ENCODE measurements at regions not wholly inside any gene's neighbourhood (a gene's known extent, or its start where the extent isn't known, plus 50 kb on each side); places are given as distances from the start of the nearest gene placed in this dataset.

DNA sequence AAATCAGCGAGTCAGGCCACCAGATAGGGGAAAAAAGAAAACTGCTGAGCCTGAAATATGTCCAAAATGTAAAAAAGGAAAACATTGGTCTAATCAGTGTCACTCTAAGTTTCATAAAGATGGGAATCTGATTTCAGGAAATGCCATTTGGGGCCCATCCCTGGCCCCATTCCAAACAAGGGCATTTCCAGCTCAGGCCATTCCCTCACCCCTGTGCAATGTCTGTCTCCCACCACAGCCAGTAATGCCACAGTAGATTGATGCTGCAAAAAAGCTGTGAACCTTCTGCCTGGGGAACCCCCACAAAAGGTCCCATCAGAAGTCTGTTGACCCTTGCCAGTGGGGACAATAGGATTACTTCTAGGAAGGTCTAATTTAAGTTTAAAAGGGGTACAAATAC lies 199.6 kb downstream of the YTHDC2 start:
- TF ChIP-seq, protein P1, sequence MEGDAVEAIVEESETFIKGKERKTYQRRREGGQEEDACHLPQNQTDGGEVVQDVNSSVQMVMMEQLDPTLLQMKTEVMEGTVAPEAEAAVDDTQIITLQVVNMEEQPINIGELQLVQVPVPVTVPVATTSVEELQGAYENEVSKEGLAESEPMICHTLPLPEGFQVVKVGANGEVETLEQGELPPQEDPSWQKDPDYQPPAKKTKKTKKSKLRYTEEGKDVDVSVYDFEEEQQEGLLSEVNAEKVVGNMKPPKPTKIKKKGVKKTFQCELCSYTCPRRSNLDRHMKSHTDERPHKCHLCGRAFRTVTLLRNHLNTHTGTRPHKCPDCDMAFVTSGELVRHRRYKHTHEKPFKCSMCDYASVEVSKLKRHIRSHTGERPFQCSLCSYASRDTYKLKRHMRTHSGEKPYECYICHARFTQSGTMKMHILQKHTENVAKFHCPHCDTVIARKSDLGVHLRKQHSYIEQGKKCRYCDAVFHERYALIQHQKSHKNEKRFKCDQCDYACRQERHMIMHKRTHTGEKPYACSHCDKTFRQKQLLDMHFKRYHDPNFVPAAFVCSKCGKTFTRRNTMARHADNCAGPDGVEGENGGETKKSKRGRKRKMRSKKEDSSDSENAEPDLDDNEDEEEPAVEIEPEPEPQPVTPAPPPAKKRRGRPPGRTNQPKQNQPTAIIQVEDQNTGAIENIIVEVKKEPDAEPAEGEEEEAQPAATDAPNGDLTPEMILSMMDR (IDR thresholded peaks at IDR 0.05; ENCODE audit: insufficient read depth, low read length): no peak
- no peak for TF ChIP-seq POLR2AphosphoS5 (IDR thresholded peaks at IDR 0.05; ENCODE audit: low read depth)
- TF ChIP-seq, protein P2, sequence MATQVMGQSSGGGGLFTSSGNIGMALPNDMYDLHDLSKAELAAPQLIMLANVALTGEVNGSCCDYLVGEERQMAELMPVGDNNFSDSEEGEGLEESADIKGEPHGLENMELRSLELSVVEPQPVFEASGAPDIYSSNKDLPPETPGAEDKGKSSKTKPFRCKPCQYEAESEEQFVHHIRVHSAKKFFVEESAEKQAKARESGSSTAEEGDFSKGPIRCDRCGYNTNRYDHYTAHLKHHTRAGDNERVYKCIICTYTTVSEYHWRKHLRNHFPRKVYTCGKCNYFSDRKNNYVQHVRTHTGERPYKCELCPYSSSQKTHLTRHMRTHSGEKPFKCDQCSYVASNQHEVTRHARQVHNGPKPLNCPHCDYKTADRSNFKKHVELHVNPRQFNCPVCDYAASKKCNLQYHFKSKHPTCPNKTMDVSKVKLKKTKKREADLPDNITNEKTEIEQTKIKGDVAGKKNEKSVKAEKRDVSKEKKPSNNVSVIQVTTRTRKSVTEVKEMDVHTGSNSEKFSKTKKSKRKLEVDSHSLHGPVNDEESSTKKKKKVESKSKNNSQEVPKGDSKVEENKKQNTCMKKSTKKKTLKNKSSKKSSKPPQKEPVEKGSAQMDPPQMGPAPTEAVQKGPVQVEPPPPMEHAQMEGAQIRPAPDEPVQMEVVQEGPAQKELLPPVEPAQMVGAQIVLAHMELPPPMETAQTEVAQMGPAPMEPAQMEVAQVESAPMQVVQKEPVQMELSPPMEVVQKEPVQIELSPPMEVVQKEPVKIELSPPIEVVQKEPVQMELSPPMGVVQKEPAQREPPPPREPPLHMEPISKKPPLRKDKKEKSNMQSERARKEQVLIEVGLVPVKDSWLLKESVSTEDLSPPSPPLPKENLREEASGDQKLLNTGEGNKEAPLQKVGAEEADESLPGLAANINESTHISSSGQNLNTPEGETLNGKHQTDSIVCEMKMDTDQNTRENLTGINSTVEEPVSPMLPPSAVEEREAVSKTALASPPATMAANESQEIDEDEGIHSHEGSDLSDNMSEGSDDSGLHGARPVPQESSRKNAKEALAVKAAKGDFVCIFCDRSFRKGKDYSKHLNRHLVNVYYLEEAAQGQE (IDR thresholded peaks at IDR 0.05; ENCODE audit: insufficient replicate concordance, low read depth): no peak

All from HL-60 (cell line).